ENCODE measurements at regions not wholly inside any gene's neighbourhood (a gene's known extent, or its start where the extent isn't known, plus 50 kb on each side); places are given as distances from the start of the nearest gene placed in this dataset.

GRCh38 chr16:51755577-51756355 is 604.7 kb upstream of the SALL1 start:
- H3K79me2 ChIP-seq (ENCODE audit: insufficient read depth, low read length): no peaks in the 10 kb centered on the region
- CTCF ChIA-PET: no interaction called here
- no peaks in the 10 kb centered on the region for H3K36me3 ChIP-seq (ENCODE audit: control insufficient read depth in 1 of 2, insufficient read depth in 2 of 2, low read length in 2 of 2)
- intact Hi-C loops (cut with micrococcal nuclease): no loop called here
- POLR2A ChIA-PET: no interaction called here
- peaks cover 5 to 13% of the 10 kb centered on the region in 2 experiments; a peak in 2 of 4 replicates for H3K9me3 ChIP-seq (ENCODE audit: control insufficient read depth in 1 of 2, insufficient read depth in 1 of 2, low read depth in 1 of 2, low read length in 2 of 2)
- H3K27me3 ChIP-seq (ENCODE audit: insufficient read depth, low read length): no peaks in the 10 kb centered on the region
- no peak overlapping the region for H2AFZ ChIP-seq (ENCODE audit: low read depth, low read length, poor library complexity, severe bottlenecking)
- RAD21 ChIA-PET (ENCODE audit: low non-redundant PET in 1 of 2, low total read pairs in 2 of 2, uncharacterized antibody in 2 of 2, unreplicated experiment in 2 of 2): no interaction called here
- no peak overlapping the region for H3K9ac ChIP-seq (ENCODE audit: low read length)
- H3K4me3 ChIP-seq (replicated peaks in 1 of 2; ENCODE audit: low read depth in 1 of 2, low read length in 2 of 2): no peak overlapping the region
- H3K27ac ChIP-seq (ENCODE audit: low read depth, low read length): no peak overlapping the region
- TF ChIP-seq RAD21 (IDR thresholded peaks at IDR 0.05; ENCODE audit: low read depth) (no peak), REST (IDR thresholded peaks at IDR 0.05; ENCODE audit: low read depth) (no peak), EGR1 (IDR thresholded peaks at IDR 0.05; ENCODE audit: low read depth) (no peak), EZH2phosphoT487 (IDR thresholded peaks at IDR 0.05; ENCODE audit: borderline replicate concordance) (no peak), JUND (IDR thresholded peaks at IDR 0.05) (no peak), SP1 (IDR thresholded peaks at IDR 0.05; ENCODE audit: low read depth) (no peak), CBX3 (IDR thresholded peaks at IDR 0.05; ENCODE audit: low read depth) (no peak), ELF1 (IDR thresholded peaks at IDR 0.05; ENCODE audit: borderline replicate concordance, low read depth) (no peak), CEBPB (IDR thresholded peaks at IDR 0.05; ENCODE audit: low read depth) (no peak), TCF7L2 (IDR thresholded peaks at IDR 0.05; ENCODE audit: borderline replicate concordance, extremely low read depth, insufficient read depth, insufficient read length) (no peak)
- ATAC-seq: no peak
- no TSS peak for BruUV-seq (replicated peaks)
- H4K20me1 ChIP-seq (ENCODE audit: insufficient read depth): no peaks in the 10 kb centered on the region
- DNase-seq (ENCODE audit: low read depth, low spot score): no peak
- H3K4me2 ChIP-seq (ENCODE audit: low read length): no peak overlapping the region
- H3K4me1 ChIP-seq (ENCODE audit: control insufficient read depth in 1 of 2, insufficient read depth in 2 of 2, low read length in 2 of 2): no peaks in the 10 kb centered on the region
- H3K9me2 ChIP-seq (ENCODE audit: insufficient read depth): no peaks in the 10 kb centered on the region
